SHP77 (cell line): ENCODE measurements at regions not wholly inside any gene's neighbourhood (a gene's known extent, or its start where the extent isn't known, plus 50 kb on each side); places are given as distances from the start of the nearest gene placed in this dataset.

Source experiments
- DNase-seq, 2 experiments: peaks; one replicate each; lab custom pipeline; 2025; lab: John Stamatoyannopoulos, UW

GRCh38 chrX:130974323-130974722, 71.3 kb upstream of the ENOX2 start:
- no peak for DNase-seq

GRCh38 chrX:130975947-130976346, 72.9 kb upstream of the ENOX2 start:
- peak; percentile 20 to 25 for DNase-seq

- DNase-seq = no peak
Observed at GRCh38 chrX:130981836-130982235, 76.3 kb upstream of the ARHGAP36 start.

GRCh38 chrX:130984782-130985181, 73.4 kb upstream of the ARHGAP36 start:
- DNase-seq = no peak

GRCh38 chrX:130987241-130987640, 70.9 kb upstream of the ARHGAP36 start:
- DNase-seq = no peak

- no peak for DNase-seq
Observed at GRCh38 chrX:130990723-130991122, 67.4 kb upstream of the ARHGAP36 start.

GRCh38 chrX:130994671-130995070, 63.5 kb upstream of the ARHGAP36 start:
- DNase-seq = peak in 1 of 2 experiments; percentile 17

GRCh38 chrX:130995439-130995838, 62.7 kb upstream of the ARHGAP36 start:
- no peak for DNase-seq

- no peak for DNase-seq
Observed at GRCh38 chrX:130997314-130997713, 60.8 kb upstream of the ARHGAP36 start.

GRCh38 chrX:130999360-130999759, 58.8 kb upstream of the ARHGAP36 start:
- DNase-seq = no peak
